ENCODE measurements at regions not wholly inside any gene's neighbourhood (a gene's known extent, or its start where the extent isn't known, plus 50 kb on each side); places are given as distances from the start of the nearest gene placed in this dataset.

- no peak for DNase-seq (ENCODE audit: low read depth)
Measured at GRCh38 chr5:104754311-104754995, 1191.9 kb upstream of the NUDT12 start.

GRCh38 chr5:104751969-104752368, 1189.4 kb upstream of the NUDT12 start:
- DNase-seq (ENCODE audit: low read depth): no peak

GRCh38 chr5:104739905-104740304, 1177.3 kb upstream of the NUDT12 start:
- DNase-seq (ENCODE audit: low read depth): no peak

GRCh38 chr5:104739503-104739902, 1176.9 kb upstream of the NUDT12 start:
- no peak for DNase-seq (ENCODE audit: low read depth)

GRCh38 chr5:104736073-104736472, 1173.5 kb upstream of the NUDT12 start:
- no peak for DNase-seq (ENCODE audit: low read depth)

GRCh38 chr5:104734046-104734445, 1171.5 kb upstream of the NUDT12 start:
- no peak for DNase-seq (ENCODE audit: low read depth)

- DNase-seq (ENCODE audit: low read depth): no peak
Measured at GRCh38 chr5:104733063-104733669, 1170.6 kb upstream of the NUDT12 start.

- DNase-seq (ENCODE audit: low read depth): no peak
Measured at GRCh38 chr5:104731331-104731730, 1168.7 kb upstream of the NUDT12 start.

GRCh38 chr5:104708027-104708426, 1145.4 kb upstream of the NUDT12 start:
- DNase-seq (ENCODE audit: low read depth): no peak

GRCh38 chr5:104706600-104706999, 1144.0 kb upstream of the NUDT12 start:
- DNase-seq (ENCODE audit: low read depth): no peak

GRCh38 chr5:104702212-104702611, 1139.6 kb upstream of the NUDT12 start:
- no peak for DNase-seq (ENCODE audit: low read depth)

GRCh38 chr5:104699438-104699837, 1136.8 kb upstream of the NUDT12 start:
- no peak for DNase-seq (ENCODE audit: low read depth)

GRCh38 chr5:104661256-104661655, 1098.7 kb upstream of the NUDT12 start:
- DNase-seq (ENCODE audit: low read depth): no peak

- no peak for DNase-seq (ENCODE audit: low read depth)
Measured at GRCh38 chr5:104659497-104659896, 1096.9 kb upstream of the NUDT12 start.

- no peak for DNase-seq (ENCODE audit: low read depth)
Measured at GRCh38 chr5:104652271-104652861, 1089.8 kb upstream of the NUDT12 start.

- no peak for DNase-seq (ENCODE audit: low read depth)
Measured at GRCh38 chr5:104650313-104651055, 1087.9 kb upstream of the NUDT12 start.

GRCh38 chr5:104646416-104646815, 1083.8 kb upstream of the NUDT12 start:
- no peak for DNase-seq (ENCODE audit: low read depth)

GRCh38 chr5:104643320-104643719, 1080.7 kb upstream of the NUDT12 start:
- no peak for DNase-seq (ENCODE audit: low read depth)

GRCh38 chr5:104635227-104635626, 1072.6 kb upstream of the NUDT12 start:
- DNase-seq (ENCODE audit: low read depth): no peak

GRCh38 chr5:104628911-104629310, 1066.3 kb upstream of the NUDT12 start:
- DNase-seq (ENCODE audit: low read depth): no peak

- no peak for DNase-seq (ENCODE audit: low read depth)
Measured at GRCh38 chr5:104626122-104626521, 1063.5 kb upstream of the NUDT12 start.

- DNase-seq (ENCODE audit: low read depth): no peak
Measured at GRCh38 chr5:104612005-104612404, 1049.4 kb upstream of the NUDT12 start.
